ENCODE measurements at regions not wholly inside any gene's neighbourhood (a gene's known extent, or its start where the extent isn't known, plus 50 kb on each side); places are given as distances from the start of the nearest gene placed in this dataset.
"Not testable (repeated sequence)": the region's sequence is repeated elsewhere in the genome, so short reads cannot be mapped to it uniquely, and the experiment has no call there.

DNA sequence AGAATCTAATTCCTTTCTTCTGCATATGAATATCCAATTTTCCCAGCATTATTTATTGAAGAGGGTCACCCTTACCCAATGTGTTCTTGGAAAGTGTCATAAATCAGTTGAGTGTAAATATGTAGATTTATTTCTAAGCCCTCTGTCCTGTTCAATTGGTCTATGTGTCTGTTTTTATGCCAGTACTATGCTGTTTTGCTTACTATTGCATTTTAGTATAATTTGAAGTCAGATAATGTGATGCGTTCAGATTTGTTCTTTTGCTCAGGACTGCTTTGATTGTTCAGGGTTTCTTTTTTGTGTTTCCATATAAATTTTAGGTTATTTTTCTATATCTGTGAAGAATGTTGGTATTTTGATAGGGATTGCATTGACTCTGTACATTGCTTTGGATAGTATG lies 420.4 kb upstream of the MIS18BP1 start:
- H3K9ac ChIP-seq (ENCODE audit: low read length) = no peak overlapping the region
- no peaks in the 10 kb centered on the region for H3K9me3 ChIP-seq (ENCODE audit: control insufficient read depth, insufficient read depth, low read depth, low read length)
- H3K36me3 ChIP-seq (ENCODE audit: control insufficient read depth, insufficient read depth, low read length) = no peaks in the 10 kb centered on the region
- no peaks in the 10 kb centered on the region for H3K4me1 ChIP-seq (ENCODE audit: control insufficient read depth, insufficient read depth, low read length)
- no peaks in the 10 kb centered on the region for H3K27me3 ChIP-seq (ENCODE audit: control insufficient read depth, insufficient read depth, low read length)
- no peak overlapping the region for H3K4me3 ChIP-seq (ENCODE audit: low read depth, low read length)
- no peak overlapping the region for H3K27ac ChIP-seq (ENCODE audit: low read depth, low read length)

DNA sequence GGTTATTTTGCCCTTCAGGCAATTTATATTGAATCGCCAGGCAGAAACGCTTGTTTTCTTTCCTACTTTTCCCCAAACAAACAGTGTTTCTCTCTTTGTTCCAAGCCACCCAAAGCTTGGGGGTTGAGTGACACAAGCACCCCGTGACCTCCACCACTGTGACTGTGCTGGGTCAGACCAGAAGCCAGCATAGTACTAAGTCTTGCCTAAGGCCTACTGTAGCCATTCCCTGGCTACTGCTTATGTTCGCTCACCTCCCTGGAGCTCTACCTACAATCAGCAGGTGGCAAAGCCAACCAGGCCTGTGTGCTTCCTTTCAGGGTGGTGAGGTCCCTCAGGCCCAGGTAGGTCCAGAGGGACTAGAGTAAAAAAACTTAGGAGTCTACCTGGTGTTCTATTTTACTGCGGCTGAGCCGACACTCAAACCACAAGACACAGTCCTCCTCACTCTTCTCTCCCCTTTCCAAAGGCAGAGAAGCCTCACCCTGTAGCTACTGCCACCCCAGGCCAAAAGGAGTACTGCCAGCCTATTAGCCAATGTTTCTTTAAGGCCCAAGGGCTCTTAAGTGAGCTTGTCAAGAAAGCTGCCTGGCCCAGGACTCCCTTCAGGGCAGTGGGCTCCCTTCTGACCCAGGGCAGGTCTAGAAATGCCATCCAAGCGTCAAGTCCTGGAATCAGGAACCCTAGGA lies 411.8 kb upstream of the MIS18BP1 start:
- Histone ChIP-seq H3K27ac (ENCODE audit: low read depth, low read length) (no peak overlapping the region), H3K36me3 (ENCODE audit: control insufficient read depth, insufficient read depth, low read length) (no peaks in the 10 kb centered on the region), H3K4me3 (ENCODE audit: low read depth, low read length) (no peak overlapping the region), H3K4me1 (ENCODE audit: control insufficient read depth, insufficient read depth, low read length) (no peaks in the 10 kb centered on the region), H3K9ac (ENCODE audit: low read length) (no peak overlapping the region), H3K9me3 (ENCODE audit: control insufficient read depth, insufficient read depth, low read depth, low read length) (no peaks in the 10 kb centered on the region), H3K27me3 (ENCODE audit: control insufficient read depth, insufficient read depth, low read length) (no peaks in the 10 kb centered on the region)

DNA sequence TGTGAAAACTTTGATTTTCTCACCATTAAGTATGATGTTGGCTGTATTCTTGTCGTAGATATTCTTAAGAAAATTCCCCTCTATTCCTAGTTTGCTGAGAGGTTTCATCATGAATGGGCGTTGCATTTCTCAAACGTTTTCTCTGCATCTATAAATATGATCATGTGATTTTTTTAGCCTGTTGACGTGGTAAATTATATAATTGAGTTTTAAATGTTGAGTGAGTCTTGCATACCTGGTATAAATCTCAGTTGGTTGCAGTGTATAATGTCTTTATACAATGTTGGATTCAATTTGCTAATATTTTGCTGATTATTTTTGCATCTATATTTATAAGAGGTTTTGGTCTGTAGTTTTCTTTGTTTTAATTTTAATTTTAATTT lies 405.9 kb upstream of the MIS18BP1 start:
- no peaks in the 10 kb centered on the region for H3K4me1 ChIP-seq (ENCODE audit: control insufficient read depth, insufficient read depth, low read length)
- H3K4me3 ChIP-seq (ENCODE audit: low read depth, low read length) = no peak overlapping the region
- H3K27me3 ChIP-seq (ENCODE audit: control insufficient read depth, insufficient read depth, low read length) = no peaks in the 10 kb centered on the region
- no peak overlapping the region for H3K9ac ChIP-seq (ENCODE audit: low read length)
- no peaks in the 10 kb centered on the region for H3K36me3 ChIP-seq (ENCODE audit: control insufficient read depth, insufficient read depth, low read length)
- no peak overlapping the region for H3K27ac ChIP-seq (ENCODE audit: low read depth, low read length)
- H3K9me3 ChIP-seq (ENCODE audit: control insufficient read depth, insufficient read depth, low read depth, low read length) = no peaks in the 10 kb centered on the region

DNA sequence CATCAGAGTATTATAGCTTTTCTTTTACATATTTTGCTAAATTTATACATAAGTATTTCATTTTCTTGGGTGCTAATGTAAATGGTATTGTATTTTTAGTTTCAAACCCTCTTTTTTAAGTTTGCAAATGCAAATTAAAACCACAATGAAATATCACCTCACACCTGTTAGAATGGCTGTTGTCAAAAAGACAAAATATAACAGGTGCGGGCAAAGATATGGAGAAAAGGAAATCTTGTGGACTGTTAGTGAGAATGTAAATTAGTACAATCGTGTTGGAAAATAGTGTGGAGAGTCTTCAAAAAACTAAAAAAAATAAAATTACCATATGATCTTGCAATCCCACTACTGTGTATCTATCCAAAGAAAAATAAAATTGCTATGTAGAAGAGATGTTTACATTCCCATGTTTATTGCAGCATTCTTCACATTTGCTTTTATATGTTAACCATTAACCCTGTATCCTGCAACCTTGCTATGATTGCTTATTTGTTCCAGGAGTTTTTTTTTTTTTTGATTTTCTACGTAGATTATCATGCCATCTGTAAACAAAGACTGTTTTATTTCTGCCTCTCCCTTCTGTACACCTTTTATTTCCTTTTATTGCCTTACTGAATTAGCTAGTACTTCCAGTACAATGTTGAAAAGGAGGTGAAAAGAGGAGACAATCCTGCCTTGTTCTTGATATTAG lies 405.4 kb upstream of the MIS18BP1 start:
- Histone ChIP-seq H3K4me1 (ENCODE audit: control insufficient read depth, insufficient read depth, low read length) (no peaks in the 10 kb centered on the region), H3K4me3 (ENCODE audit: low read depth, low read length) (no peak overlapping the region), H3K27ac (ENCODE audit: low read depth, low read length) (no peak overlapping the region), H3K36me3 (ENCODE audit: control insufficient read depth, insufficient read depth, low read length) (no peaks in the 10 kb centered on the region), H3K9ac (ENCODE audit: low read length) (no peak overlapping the region), H3K9me3 (ENCODE audit: control insufficient read depth, insufficient read depth, low read depth, low read length) (no peaks in the 10 kb centered on the region), H3K27me3 (ENCODE audit: control insufficient read depth, insufficient read depth, low read length) (no peaks in the 10 kb centered on the region)

DNA sequence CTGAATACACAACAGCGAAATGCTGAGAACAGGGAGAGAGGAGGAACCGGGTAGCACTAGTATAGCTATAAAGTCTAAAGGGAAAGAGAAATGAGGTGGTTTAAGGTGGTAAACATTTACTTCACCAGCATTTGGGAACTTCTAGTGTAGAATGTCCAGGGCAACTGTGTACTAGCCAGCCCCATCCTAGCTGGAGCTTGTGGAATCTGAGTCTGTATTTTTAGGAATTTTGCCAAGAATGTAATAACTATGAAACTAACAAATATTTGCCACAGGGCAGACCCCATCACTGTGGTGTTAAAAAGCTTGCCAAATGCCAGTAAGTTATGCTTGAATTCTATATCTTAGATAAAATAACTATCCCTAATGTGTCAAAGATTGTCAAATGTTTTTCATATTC lies 398.9 kb upstream of the MIS18BP1 start:
- Histone ChIP-seq H3K27me3 (ENCODE audit: control insufficient read depth, insufficient read depth, low read length) (no peaks in the 10 kb centered on the region), H3K27ac (ENCODE audit: low read depth, low read length) (no peak overlapping the region), H3K9me3 (ENCODE audit: control insufficient read depth, insufficient read depth, low read depth, low read length) (no peaks in the 10 kb centered on the region), H3K9ac (ENCODE audit: low read length) (no peak overlapping the region), H3K4me3 (ENCODE audit: low read depth, low read length) (no peak overlapping the region), H3K36me3 (ENCODE audit: control insufficient read depth, insufficient read depth, low read length) (no peaks in the 10 kb centered on the region), H3K4me1 (ENCODE audit: control insufficient read depth, insufficient read depth, low read length) (no peaks in the 10 kb centered on the region)

DNA sequence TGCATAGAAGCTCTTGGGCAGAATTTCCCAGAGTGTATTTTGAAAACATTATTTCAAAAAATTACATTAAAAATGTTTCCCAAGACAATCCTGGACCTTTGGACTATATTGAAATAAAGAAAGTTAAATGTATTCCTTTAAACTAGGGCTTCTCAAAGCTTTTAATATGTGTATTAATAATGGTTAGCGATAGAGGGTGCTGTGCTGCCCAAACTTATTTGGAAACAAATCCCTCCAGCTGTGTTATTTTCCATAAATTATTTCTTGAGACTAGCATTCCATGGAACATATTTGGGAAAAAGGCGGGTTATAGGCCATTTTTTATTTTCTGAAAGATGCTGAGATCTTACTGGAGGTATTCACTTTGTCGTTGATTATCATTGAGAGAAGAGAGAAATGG lies 397.8 kb upstream of the MIS18BP1 start:
- H3K4me1 ChIP-seq (ENCODE audit: control insufficient read depth, insufficient read depth, low read length) = no peaks in the 10 kb centered on the region
- no peaks in the 10 kb centered on the region for H3K36me3 ChIP-seq (ENCODE audit: control insufficient read depth, insufficient read depth, low read length)
- no peaks in the 10 kb centered on the region for H3K27me3 ChIP-seq (ENCODE audit: control insufficient read depth, insufficient read depth, low read length)
- no peak overlapping the region for H3K9ac ChIP-seq (ENCODE audit: low read length)
- H3K27ac ChIP-seq (ENCODE audit: low read depth, low read length) = no peak overlapping the region
- H3K4me3 ChIP-seq (ENCODE audit: low read depth, low read length) = no peak overlapping the region
- H3K9me3 ChIP-seq (ENCODE audit: control insufficient read depth, insufficient read depth, low read depth, low read length) = no peaks in the 10 kb centered on the region

DNA sequence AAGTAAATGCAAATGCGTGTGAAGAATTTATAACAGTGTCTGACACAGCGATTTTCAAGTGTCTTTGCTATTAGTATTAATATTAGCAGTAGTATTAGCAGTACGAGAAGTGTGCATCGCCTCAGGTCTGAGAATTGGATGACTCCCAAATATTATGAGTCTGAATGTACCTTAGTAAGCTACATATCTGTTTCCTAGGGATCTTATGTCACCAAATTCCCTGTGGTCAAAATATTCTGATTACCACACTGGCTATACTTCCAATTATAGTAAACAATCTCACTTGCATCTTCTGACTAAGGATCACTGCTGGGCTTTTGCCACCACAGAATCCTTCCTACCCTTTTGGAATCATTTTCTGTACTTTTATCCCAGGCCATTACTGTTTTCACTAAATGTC lies 396.0 kb upstream of the MIS18BP1 start:
- Histone ChIP-seq H3K9me3 (ENCODE audit: control insufficient read depth, insufficient read depth, low read depth, low read length) (no peaks in the 10 kb centered on the region), H3K9ac (ENCODE audit: low read length) (no peak overlapping the region), H3K27ac (ENCODE audit: low read depth, low read length) (no peak overlapping the region), H3K4me1 (ENCODE audit: control insufficient read depth, insufficient read depth, low read length) (no peaks in the 10 kb centered on the region), H3K4me3 (ENCODE audit: low read depth, low read length) (no peak overlapping the region), H3K36me3 (ENCODE audit: control insufficient read depth, insufficient read depth, low read length) (no peaks in the 10 kb centered on the region), H3K27me3 (ENCODE audit: control insufficient read depth, insufficient read depth, low read length) (no peaks in the 10 kb centered on the region)

DNA sequence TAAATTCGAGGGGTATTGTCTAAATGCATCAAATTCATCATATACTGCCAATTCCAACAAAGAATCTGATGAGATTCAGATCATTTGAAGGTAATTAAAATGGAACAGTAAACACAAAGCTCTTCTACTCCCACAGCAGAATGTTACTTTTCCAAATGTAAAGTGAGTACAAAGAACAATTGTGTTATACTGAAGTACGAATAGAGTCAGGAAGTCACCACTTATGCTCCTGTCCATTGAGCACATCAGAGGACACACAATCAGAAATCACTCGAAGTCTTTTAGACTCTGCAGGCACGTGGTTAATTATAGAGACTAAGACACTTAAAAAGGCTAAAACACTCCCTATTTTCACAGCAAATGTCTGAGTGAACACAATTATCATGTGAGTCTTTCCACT lies 388.5 kb upstream of the MIS18BP1 start:
- Histone ChIP-seq H3K27me3 (ENCODE audit: control insufficient read depth, insufficient read depth, low read length) (no peaks in the 10 kb centered on the region), H3K4me3 (ENCODE audit: low read depth, low read length) (no peak overlapping the region), H3K9ac (ENCODE audit: low read length) (no peak overlapping the region), H3K4me1 (ENCODE audit: control insufficient read depth, insufficient read depth, low read length) (no peaks in the 10 kb centered on the region), H3K27ac (ENCODE audit: low read depth, low read length) (no peak overlapping the region), H3K9me3 (ENCODE audit: control insufficient read depth, insufficient read depth, low read depth, low read length) (peaks cover 15% of the 10 kb centered on the region), H3K36me3 (ENCODE audit: control insufficient read depth, insufficient read depth, low read length) (no peaks in the 10 kb centered on the region)

DNA sequence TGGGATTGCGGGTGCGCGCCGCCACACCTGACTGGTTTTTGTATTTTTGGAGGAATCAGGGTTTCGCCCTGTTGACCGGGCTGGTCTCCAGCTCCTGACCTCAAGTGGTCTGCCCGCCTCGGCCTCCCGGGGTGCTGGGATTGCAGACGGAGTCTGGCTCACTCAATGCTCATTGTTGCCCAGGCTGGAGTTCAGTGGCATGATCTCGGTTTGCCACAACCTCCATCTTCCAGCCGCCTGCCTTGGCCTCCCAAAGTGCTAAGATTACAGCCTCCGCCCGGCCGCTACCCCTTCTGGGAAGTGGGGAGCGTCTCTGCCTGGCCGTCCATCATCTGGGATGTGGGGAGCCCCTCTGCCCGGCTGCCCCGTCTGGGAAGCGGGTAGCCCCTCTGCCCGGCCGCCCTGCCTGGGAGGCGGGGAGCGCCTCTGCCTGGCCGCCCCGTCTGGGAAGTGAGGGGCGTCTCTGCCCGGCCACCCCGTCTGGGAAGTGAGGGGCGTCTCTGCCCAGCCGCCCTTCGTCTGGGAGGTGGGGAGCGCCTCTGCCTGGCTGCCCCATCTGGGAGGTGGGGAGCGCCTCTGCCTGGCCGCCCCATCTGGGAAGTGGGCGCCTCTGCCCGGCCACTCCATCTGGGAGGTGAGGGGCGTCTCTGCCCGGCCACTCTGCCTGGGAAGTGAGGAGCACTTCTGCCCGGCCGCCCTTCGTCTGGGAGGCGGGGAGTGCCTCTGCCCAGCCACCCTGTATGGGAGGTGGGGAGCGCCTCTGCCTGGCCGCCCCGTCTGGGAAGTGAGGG lies 381.8 kb upstream of the MIS18BP1 start:
- not testable (repeated sequence) for H3K4me1 ChIP-seq (ENCODE audit: control insufficient read depth, insufficient read depth, low read length); H3K27ac ChIP-seq (ENCODE audit: low read depth, low read length); H3K27me3 ChIP-seq (ENCODE audit: control insufficient read depth, insufficient read depth, low read length); H3K36me3 ChIP-seq (ENCODE audit: control insufficient read depth, insufficient read depth, low read length); H3K9ac ChIP-seq (ENCODE audit: low read length); H3K4me3 ChIP-seq (ENCODE audit: low read depth, low read length)
- peaks cover 27% of the 10 kb centered on the region for H3K9me3 ChIP-seq (ENCODE audit: control insufficient read depth, insufficient read depth, low read depth, low read length)

DNA sequence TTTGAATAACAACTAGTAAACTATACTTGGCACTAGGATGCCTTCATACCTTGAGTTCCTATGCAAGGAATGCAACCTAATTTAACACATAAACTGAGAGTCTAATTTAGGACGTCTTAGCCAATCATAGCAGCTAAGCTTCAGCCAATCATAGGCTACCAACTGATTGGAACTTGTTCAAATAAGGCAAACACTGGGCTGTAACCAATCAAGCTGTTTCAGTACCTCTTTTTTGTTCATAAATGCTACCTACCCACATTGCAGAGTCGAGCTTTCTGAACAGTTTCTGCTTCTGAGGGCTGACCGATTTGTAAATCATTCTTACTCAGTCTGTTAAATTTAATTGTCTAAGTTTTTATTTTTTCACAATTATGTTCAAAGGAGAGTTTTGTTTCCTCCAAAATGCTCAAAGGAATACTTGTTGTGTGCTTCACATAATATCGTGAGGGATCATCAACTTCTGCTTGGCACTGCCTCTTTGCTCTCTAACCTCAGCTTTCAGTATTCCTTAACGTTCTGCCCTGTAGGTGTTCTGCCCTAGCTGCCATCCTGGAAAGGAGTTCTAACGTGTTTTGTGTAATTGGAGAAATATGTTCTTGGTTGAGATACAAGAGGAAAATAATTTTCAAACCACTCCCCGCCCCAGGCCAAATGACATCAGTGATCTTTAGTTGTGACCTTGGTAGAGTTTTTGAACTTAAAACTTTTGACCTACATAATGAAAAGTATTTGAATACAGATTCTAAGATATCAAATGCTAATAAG lies 380.4 kb upstream of the MIS18BP1 start:
- Histone ChIP-seq H3K9me3 (ENCODE audit: control insufficient read depth, insufficient read depth, low read depth, low read length) (peaks cover 15% of the 10 kb centered on the region; the same call in 1 of the 2 replicates), H3K4me3 (ENCODE audit: low read depth, low read length) (no peak overlapping the region), H3K36me3 (ENCODE audit: control insufficient read depth, insufficient read depth, low read length) (no peaks in the 10 kb centered on the region), H3K4me1 (ENCODE audit: control insufficient read depth, insufficient read depth, low read length) (no peaks in the 10 kb centered on the region), H3K27me3 (ENCODE audit: control insufficient read depth, insufficient read depth, low read length) (no peaks in the 10 kb centered on the region), H3K9ac (ENCODE audit: low read length) (no peak overlapping the region), H3K27ac (ENCODE audit: low read depth, low read length) (no peak overlapping the region)
